ENCODE measurements at regions not wholly inside any gene's neighbourhood (a gene's known extent, or its start where the extent isn't known, plus 50 kb on each side); places are given as distances from the start of the nearest gene placed in this dataset.
A peak's percentile ranks its signal among the peaks of the same experiment; 100 is the strongest.

DNA sequence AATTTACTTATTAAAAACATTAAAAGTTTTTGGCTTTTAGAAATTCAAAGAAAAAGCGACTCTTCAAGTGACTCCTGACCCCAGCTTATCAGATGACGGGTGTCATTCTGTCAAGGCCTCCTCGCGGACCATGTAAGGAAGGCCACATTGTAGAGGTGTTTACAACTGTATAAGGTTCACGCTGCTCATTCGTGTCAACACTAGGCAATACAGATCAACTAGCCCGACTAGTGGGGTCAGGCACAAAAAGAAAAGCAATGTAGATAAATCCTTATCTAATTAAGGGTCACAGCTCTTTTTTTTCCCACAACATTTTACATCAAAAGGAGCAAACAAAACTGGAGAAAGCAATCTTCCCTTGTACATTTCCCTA is 207.5 kb upstream of the NR2F2 start (continued):
- 0 out of 2 replicates have a peak, but pooled peaks have one; percentile 54 for TF ChIP-seq ZNF503 (CRISPR knock-in tag; IDR thresholded peaks at IDR 0.05)
- TF ChIP-seq ARID4A (CRISPR knock-in tag; IDR thresholded peaks at IDR 0.05; ENCODE audit: borderline replicate concordance): peak; percentile 54; the same call in 1 of the 2 replicates
- no peak for TF ChIP-seq RFX5 (IDR thresholded peaks at IDR 0.05; ENCODE audit: low read depth, low read length)
- peak; percentile 78 for TF ChIP-seq TGIF2 (CRISPR knock-in tag; IDR thresholded peaks at IDR 0.05)
- peak; percentile 91; the same call in 1 of the 2 replicates for TF ChIP-seq TBX2 (CRISPR knock-in tag; IDR thresholded peaks at IDR 0.05; ENCODE audit: borderline replicate concordance)
- TF ChIP-seq, protein P1, sequence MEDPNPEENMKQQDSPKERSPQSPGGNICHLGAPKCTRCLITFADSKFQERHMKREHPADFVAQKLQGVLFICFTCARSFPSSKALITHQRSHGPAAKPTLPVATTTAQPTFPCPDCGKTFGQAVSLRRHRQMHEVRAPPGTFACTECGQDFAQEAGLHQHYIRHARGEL (CRISPR knock-in tag; IDR thresholded peaks at IDR 0.05): no peak
- TF ChIP-seq ZNF264 (CRISPR knock-in tag; IDR thresholded peaks at IDR 0.05): peak; percentile 28; the same call in 1 of the 2 replicates
- no peak for TF ChIP-seq ZNF546 (CRISPR knock-in tag; conservative IDR thresholded peaks at IDR 0.05)
- TF ChIP-seq SOX13 (IDR thresholded peaks at IDR 0.05): no peak
- TF ChIP-seq SOX13 (CRISPR knock-in tag; conservative IDR thresholded peaks at IDR 0.05 in 1 of 2, IDR thresholded peaks at IDR 0.05 in 1 of 2): peak in 1 of 2 experiments; percentile 71; a peak in 2 of 4 replicates
- peak; percentile 59; the same call in 1 of the 2 replicates for TF ChIP-seq SPEN (CRISPR knock-in tag; IDR thresholded peaks at IDR 0.05; ENCODE audit: low read depth)
- TF ChIP-seq, protein P2, sequence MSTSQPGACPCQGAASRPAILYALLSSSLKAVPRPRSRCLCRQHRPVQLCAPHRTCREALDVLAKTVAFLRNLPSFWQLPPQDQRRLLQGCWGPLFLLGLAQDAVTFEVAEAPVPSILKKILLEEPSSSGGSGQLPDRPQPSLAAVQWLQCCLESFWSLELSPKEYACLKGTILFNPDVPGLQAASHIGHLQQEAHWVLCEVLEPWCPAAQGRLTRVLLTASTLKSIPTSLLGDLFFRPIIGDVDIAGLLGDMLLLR (CRISPR knock-in tag; IDR thresholded peaks at IDR 0.05): no peak
- TF ChIP-seq BHLHE40 (IDR thresholded peaks at IDR 0.05; ENCODE audit: low read length): no peak
- TF ChIP-seq CREB3 (CRISPR knock-in tag; IDR thresholded peaks at IDR 0.05): no peak
- peak; percentile 74 for TF ChIP-seq PITX1 (CRISPR knock-in tag; IDR thresholded peaks at IDR 0.05)
- no peak for TF ChIP-seq NFATC3 (CRISPR knock-in tag; IDR thresholded peaks at IDR 0.05)
- TF ChIP-seq SAP130 (CRISPR knock-in tag; IDR thresholded peaks at IDR 0.05; ENCODE audit: low read depth): peak; percentile 81
- TF ChIP-seq GATAD1 (CRISPR knock-in tag; IDR thresholded peaks at IDR 0.05): peak; percentile 23; the same call in 1 of the 2 replicates
- TF ChIP-seq ZNF746 (CRISPR knock-in tag; IDR thresholded peaks at IDR 0.05): no peak
- TF ChIP-seq HOXA3 (CRISPR knock-in tag; IDR thresholded peaks at IDR 0.05): peak; percentile 61; the same call in 1 of the 2 replicates
